Skin of body (tissue), 1 donor: ENCODE measurements at regions not wholly inside any gene's neighbourhood (a gene's known extent, or its start where the extent isn't known, plus 50 kb on each side); places are given as distances from the start of the nearest gene placed in this dataset.
"Not testable (repeated sequence)": the region's sequence is repeated elsewhere in the genome, so short reads cannot be mapped to it uniquely, and the experiment has no call there.

ENCODE experiments used
- DNase-seq: peaks from one replicate; lab custom pipeline; 2025; lab: John Stamatoyannopoulos, UW

DNA sequence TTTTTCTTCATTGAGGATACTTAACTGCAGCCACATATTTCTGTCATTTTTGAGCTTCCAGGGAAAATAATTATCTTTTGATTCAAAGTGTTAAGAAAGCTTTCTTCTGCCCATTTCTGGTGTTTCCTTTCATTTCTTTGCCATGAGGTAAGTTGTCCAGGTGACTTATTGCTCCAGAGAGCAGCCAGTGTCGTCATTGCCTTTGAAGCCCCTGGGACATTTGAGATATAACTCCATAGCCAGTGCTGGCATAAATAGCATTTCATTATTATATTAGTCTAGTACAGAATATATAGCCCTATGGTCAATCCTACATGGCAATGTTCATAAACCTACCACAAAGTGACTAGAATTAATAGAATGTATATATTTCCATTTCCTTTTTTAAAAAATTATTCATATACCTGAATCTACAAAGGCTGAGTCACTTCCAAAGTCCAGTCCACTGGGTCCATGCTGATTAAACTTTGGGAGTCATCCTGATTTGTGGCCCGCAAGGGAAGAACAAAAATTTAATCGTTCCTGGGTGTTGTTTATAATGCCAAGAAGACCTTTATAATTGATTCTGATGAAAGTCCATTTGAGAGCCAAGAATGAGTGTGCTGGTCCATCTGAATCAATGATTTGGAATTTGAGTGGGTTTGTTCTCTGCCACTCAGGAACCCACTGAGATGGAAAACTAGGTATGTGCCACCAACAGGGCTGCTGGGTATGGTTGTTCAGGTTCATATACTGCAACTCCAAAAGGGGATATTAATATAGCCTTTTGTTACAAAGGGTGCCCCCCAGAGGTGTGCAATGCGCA lies 221.8 kb upstream of the PLXNA2 start:
- DNase-seq, result no peak

DNA sequence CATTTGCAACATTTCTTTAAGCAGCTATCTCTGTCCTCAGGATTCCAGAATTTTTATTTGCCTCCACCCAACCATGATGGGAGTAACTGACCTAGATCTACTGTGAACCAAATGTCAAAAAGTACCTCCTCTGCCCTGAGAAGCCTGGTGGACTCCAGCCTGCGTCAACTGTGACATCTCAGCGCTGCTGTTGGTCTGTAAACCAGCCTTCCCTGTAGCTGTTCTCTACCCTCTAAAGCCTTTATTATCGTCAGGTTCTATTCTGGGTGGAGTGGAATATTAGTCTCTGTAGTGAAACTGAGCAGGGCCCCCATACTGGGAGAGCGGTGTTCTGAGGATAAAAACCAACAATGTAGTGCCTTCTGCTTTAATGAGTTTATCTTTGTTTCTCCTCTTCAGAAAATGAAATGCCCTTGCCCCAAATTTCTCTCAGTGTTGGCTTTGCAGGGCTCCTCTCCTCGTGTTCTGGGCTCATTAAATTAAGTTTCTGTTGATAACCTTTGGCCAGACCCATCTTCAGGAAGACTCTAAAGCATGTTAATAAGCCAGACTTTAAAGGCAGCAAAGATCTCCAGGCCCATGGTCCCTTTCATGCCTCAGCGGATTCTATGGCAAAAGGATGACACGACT lies 223.1 kb upstream of the PLXNA2 start:
- DNase-seq, result no peak

DNA sequence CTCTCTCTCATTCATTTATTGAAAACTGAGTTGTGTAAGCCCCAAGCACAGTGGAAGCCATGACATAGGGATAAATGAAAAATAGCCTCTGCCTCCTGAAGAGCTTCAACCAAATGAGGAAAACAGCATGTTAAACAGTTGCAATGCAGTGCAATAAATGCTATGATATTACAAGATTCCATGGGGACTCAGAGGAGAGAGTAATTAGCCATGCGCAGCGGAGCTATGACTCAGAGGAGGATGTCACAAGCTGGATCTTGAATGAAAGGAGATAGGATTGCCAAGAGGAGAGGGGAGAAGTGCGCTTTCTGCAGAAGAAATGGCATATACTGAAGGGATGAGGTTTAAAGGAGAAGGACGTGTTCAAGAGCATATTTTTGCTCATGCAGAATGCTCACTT lies 231.3 kb upstream of the PLXNA2 start:
- DNase-seq, result peak; percentile 26

DNA sequence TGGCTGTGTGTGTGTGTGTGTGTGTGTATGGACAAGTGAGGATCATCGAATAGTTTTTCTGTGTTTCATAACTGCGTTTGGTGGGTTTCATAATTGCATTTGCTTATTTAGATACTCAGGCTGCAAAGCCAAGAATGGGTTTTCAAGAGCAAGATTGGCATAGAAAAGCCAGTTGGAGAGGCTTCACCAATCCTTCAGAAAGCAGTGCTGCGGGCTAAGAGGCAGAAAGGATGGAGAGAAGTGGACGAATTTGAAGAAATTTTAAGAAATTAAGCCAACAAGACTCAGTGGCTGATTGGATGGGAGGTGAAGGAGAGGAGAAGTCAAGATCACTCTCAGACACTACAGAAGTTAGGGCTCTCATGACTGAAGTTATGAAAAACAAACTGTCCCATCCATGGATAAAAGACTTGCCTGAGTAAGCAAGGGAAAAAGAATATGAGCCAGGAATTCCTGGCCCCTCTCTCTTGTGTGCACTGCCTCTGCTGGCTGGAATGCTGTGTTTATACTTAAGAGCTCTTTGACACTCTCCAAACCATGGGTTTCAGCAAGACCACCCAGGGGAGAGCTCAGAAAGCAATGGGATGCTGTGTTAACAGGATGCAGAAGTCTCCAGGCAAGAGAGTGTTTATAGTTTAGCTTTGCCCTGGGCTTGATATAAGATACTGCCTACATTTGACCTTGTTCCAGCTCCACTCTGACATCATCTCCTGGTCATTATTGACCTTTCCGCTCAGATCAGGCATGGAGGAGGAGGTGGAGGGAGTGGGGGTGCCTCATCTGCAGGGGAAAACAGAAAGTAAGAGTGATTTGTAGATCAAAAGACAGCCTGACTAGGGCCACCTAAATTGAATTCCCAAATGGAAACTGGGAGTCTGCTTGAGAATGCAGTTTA lies 232.0 kb upstream of the PLXNA2 start:
- DNase-seq, result peak; percentile 42

DNA sequence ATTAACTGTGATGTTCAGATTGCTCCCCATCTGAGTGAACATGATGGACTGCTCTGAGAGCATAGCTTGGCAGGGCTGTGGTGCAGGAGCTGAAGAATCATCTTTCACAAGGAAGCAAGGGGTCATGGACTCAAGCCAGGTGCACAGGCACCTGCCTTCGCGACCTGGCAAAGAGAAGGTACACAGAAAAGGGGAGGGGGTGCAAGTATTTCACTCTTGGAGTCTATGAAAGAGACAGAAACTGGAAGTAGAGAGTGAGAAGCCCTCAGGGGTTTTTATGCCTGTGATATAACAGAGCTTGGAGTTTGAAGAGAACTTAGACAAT lies 232.6 kb upstream of the PLXNA2 start:
- no peak for DNase-seq

DNA sequence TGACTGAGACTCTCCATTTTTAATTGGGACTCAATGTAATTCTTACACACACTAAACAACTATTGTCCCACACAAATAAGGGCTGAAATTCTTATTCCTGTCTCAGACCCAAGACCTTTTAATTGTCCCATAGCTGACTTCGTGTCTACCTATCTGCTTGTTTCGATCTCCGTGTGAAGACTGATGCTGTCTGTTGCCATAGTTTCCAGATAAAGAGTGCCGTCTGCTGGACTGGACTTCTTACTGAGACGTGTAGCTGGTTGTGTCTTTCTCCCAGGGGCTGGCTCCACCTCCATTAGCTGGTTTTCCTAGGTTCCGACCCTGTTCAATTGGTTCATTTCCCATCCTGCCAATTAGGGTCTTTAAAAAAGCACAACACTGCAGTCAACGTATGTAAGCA lies 235.3 kb upstream of the PLXNA2 start:
- DNase-seq, result no peak

DNA sequence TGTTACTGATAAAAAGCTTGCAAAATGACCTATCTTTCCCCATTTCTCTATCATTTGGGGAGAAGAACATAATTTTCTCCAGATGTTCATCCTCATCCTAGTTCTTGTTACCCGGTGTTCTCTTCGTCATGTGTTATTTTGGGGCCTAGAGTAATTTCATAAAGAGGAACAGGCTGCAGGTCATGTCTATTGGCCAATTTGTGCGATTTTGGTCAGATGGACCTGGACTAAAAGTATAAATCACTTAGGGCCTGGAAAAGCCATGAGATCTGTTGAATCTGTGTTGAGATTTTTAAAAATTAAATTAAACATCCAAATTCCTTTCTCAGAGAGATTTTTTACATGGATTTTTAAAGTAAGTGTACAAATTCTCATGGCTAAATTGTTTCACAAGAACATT lies 241.3 kb upstream of the PLXNA2 start:
- no peak for DNase-seq

DNA sequence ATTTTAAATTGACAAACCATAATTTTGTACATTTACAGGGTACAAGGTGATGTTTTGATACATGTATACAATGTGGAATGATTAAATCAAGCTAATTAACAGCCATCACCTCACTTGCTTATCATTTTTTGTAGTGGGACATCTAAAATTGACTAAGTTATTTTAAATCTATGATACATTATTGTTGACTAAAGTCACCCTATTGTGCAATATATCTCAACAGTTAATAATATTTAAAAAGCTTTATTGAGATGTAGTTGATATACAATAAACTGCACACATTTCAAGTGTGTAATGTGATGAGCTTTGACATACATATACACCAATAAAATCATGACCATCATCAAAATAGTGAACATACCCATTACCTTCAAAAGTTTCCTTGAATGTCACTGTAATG lies 242.5 kb upstream of the PLXNA2 start:
- no peak for DNase-seq

DNA sequence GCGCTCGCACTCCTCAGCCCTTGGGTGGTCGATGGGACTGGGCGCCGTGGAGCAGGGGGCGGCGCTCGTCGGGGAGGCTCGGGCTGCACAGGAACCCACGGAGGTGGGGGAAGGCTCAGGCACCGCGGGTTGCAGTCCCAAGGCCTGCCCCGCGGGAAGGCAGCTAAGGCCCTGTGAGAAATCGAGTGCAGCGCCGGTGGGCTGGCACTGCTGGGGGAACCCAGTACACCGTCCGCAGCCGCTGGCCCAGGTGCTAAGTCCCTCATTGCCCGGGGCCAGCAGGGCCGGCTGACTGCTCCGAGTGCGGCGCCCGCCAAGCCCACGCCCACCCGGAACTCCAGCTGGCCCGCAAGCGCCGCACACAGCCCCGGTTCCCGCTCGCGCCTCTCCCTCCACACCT lies 244.2 kb upstream of the PLXNA2 start:
- not testable (repeated sequence) for DNase-seq

DNA sequence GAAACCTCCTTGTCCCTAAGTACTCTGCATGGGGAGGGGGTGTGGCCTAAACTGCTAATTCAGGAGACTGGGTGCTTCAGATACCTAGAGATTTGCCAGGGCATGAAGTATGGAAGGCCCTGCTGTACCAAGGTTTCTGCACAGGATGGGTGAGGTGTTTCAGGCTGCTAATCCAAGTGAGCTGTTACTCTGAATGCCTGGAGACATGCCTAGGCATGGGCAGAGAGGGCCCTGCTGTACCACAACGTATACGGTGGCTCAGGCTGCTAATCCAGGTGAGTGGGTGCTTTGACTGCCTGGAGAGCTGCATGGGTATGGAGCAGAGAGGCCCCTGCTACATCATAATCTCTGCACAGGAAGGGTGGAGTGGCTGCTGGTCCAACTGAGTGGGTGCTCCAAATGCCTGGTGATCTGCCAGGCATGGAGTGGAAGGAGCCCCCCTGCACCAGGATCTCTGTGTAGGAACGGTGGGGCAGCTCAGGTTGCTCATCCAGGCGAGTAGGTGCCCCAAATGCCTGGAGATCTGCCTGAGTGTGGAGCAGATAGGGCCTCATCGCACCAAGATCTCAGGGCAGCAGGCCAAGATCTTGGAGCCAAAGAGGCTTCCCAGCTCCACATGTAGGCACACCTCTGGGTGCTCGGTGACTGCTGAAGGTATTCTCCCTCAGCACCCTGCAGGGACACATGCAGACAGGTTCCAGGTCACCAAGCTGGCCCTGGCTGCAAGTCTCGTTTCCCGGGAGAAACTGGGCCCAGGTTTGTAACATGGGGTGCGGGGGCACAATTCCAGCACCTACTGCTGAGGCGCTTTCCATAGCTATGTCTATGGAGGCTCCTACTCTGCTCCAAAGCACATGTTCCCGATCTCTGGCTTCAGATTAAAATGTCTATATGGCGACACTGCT lies 252.5 kb upstream of the PLXNA2 start:
- DNase-seq, result no peak

DNA sequence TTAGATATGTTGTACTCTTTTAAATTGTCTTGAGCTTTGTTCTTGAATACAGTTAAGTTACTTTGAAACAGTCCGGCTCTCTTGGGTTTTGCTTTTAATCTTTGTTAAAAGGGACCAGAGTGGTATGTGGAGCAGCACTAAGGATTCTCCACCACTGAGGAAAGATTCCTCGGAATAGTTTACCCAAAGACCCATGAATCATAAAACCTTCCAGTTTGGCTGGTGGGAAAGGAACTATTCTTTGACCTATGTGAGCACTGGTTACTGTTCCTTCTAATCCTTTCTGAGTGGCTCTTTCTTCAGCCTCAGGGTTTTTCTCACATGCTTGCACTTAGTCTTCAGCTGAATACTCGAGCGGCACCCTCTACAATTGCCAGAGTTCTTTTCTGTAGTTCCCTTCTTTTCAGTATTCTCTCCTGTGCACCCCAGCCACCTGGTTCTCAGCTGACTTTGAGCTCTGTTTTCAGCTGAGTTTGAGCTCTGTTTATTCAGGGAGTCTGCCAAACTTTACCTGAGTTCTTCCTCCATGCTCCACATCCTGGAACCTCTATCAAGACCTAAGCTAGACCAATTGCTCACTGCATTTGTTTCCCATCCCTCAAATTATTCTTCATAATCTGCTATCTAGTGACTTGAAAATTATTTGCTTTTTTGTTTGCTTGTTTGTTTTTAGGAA lies 253.8 kb upstream of the PLXNA2 start:
- no peak for DNase-seq

DNA sequence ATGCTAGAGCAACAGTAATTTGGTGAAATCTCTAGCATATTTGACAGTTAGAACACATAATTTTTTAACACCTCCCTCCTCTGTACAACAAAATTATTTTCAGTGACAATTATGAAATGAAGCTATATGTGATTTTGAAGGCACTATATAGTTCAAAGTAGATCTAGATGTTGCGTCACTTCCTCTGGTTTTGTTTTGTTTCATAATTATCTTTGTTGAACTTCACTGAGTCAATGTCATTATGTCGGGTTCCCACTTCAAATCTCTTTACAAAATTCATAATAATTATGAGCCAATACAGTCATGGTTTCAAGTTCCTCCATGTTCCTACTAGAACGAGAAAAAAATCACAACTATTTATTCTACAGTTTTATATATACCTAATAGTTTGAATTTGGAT lies 254.8 kb upstream of the PLXNA2 start:
- DNase-seq, result no peak

DNA sequence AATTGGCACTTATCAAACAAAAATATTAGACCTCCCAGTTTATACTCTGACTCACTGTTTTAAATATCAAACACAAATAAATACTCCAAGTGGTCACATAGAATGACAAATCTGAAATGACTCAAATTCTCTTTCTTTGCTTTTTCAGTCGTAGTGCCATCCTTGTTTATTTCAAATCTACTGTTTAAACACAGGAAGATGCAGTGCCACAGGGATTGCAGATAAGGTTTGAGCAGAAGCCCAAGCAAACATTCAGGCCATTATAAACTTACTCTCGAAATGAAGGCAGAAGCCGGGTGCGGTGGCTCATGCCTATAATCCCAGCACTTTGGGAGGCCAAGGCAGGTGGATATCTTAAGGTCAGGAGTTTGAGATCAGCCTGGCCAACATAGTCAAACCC lies 255.4 kb upstream of the PLXNA2 start:
- DNase-seq, result no peak

DNA sequence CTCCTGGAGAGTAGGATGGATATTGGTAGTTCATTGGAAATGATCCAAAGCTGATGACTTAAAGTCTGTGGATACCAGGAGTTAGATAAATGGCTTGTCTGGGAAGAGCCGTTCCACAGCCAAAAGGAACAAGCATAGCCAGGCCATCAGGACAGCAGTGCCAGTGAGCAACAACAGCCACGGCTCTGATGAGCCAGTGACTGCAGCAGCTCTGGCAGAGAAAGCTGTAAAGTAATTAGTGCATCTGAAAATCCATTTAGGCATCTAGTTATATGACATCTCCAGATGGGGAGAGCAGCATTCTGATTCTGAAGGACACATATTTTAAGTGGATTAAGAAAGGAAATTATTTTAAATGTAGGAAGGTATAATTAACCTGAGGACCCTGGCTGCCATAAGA lies 256.2 kb upstream of the PLXNA2 start:
- no peak for DNase-seq

DNA sequence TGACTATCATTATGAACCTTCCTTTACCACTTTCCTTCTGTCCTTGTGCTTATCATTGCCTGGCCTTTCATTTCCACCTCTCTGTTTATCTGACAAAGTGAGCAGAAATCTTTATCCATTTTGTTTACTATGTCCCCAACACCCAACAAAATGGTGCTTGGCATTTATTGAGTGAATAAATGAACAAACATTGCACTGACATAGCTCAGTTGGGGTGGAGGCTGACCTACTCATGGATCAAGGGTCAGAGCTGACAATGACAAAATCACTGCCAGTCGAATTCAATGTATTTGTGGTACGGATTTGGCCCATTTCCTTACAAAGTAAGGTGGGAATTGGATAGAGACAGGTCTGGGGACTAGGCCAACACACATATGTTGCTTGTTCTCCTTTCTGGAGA lies 257.4 kb upstream of the PLXNA2 start:
- DNase-seq, result no peak

DNA sequence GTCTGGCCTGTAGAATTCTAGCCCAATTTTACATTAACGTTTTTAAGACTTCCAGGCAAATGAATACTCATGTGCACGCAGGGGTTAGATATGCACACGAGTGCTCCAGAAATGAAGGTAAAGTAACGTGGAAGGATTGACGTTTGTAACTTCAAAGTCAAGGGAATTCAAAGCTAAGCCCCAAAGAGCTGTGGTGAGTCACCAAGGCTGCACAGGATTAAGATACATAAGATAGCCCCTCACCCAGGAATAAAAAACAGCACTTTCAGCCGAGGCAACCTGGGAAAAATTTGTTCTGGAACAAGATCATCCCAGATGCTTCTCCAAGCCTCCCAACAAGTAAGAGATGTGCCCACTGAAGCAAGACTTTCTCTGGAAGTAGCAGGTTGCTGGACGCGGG lies 259.6 kb upstream of the PLXNA2 start:
- no peak for DNase-seq

DNA sequence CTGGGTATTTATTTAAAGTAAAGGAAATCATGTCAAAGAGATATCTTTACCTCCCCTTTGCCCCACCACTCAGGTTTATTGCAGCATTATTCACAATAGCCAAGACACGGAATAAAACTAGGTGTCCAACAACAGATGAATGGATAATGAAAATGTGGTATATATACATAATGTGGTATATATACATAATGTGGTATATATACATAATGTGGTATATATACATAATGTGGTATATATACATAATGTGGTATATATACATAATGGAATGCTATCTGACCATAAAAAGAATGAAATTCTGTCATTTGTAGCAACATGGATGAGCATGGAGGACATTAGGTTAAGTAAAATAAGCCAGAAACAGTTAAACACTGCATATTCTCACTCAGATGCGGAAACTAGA lies 262.6 kb upstream of the PLXNA2 start:
- no peak for DNase-seq

DNA sequence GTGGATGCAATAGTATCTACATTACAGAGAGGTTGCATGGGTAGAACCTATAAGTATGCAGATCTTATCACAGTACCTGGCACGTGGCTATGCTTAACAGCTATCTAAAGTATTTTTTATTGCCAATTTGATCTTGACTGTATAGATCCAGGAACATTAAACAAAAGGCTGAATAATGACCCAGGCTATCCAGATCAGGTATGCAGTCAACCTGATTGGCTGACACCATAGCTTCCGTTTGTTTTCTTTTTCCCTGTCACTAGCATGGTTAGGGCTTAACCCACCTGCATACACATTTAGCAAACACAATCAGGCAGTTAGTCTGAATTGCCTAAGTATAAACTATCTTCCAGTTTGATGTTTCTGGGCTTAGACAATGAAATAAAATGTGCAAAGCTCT lies 264.9 kb upstream of the PLXNA2 start:
- no peak for DNase-seq

DNA sequence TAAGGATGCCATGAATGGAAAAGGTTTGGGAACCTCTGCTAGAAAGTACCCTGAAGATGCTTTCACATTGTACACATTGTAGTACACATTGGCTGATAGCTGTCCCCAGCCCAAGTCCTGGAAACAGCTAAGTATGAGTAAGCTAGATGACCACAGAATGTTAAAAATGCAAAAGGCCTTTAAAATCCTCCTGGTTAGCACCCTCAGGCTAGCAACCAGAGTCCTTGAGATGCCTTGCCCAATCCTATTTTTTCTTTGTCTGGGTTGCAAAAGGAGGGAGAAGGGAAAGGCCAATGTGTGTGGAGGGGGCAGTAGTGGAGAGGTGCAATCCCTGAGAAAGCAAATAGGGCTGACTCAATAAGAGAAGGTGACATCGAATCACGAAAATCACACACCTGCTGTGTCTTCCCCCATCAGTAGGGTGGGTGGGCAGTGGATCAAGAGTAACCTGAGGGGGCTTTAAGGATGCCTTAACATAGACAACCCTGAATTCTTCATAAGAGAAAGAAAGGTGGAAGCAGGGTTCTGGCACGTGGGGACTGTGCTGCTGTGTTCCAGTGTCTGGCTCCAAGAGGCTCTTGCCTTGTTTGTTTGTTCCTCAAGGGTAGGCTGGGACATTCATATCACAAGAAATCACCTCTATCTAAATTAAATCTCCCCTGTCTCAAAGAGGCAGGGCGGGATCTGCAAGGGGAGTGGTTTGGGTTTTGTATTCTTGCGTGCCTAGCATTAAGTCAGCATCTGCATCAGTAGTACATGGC lies 266.2 kb upstream of the PLXNA2 start:
- DNase-seq, result no peak

DNA sequence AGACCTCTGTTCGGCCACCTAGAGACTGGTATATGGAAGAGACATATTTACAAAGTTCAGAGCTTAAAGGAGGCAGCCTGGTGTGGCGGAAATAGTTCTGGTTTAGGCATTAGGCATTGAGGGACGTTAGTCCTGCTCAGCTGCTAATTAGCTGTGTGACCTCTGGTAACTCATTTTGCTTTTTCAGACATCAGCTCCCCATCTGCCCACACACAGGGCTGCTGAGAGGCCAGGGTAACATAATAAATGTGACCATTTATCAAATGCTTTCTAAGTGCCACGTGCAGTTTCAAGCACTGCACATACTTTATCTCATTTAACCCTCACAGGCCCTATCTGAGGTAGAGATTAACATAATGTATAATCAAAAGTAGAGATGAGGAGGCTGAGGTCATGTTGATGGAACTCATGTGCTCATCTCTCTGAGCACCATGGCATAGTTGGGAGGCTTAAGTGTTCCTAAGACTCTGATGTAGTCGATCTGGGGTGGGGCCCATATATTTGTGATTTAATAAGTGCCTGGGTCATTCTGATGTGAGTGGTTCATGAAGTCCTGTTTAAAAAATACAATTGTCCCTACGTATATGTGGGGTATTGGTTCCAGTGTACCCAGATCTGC lies 267.2 kb upstream of the PLXNA2 start:
- DNase-seq, result no peak
